Breast epithelium (tissue), 3 donors: ENCODE measurements at regions not wholly inside any gene's neighbourhood (a gene's known extent, or its start where the extent isn't known, plus 50 kb on each side); places are given as distances from the start of the nearest gene placed in this dataset.

Source experiments
- CTCF ChIP-seq, 3 donors: fragments of 450-650 bp; IDR thresholded peaks; one replicate each; pipeline ENCODE4 v1.5.1; 2016 to 2017; ENCODE audit warnings: antibody characterized with exemption in 3 of 3, mild to moderate bottlenecking in 3 of 3, moderate library complexity in 3 of 3
- POLR2A ChIP-seq: fragments of 450-650 bp; IDR thresholded peaks from one replicate; pipeline ENCODE4 v1.6.1; 2016; ENCODE audit warnings: antibody characterized with exemption, mild to moderate bottlenecking, moderate library complexity
- POLR2AphosphoS5 ChIP-seq, 3 donors: sonication (generic); formaldehyde crosslinking; IDR thresholded peaks; one replicate each; pipeline ENCODE4 v1.6.1; 2017; ENCODE audit warnings: antibody characterized with exemption in 3 of 3

- TF ChIP-seq CTCF (IDR thresholded peaks at IDR 0.05) (no peak), POLR2A (no peak), POLR2AphosphoS5 (IDR thresholded peaks at IDR 0.05) (no peak)
These were observed 529.0 kb downstream of the TBC1D32 start for GRCh38 chr6:120805276-120805675.
